GM21529 (cell line): ENCODE measurements at regions not wholly inside any gene's neighbourhood (a gene's known extent, or its start where the extent isn't known, plus 50 kb on each side); places are given as distances from the start of the nearest gene placed in this dataset.
A peak's percentile ranks its signal among the peaks of the same experiment; 100 is the strongest.

Experiments used
- ATAC-seq: cut with Tn5 transposase; IDR thresholded peaks from one replicate; pipeline ENCODE4 v1.9.1; 2021; ENCODE audit not compliant: unreplicated experiment

- ATAC-seq: no peak
These were observed 519.3 kb upstream of the CADM2 start for GRCh38 chr3:84439476-84439875.

GRCh38 chr3:84440291-84440690, 518.5 kb upstream of the CADM2 start:
- ATAC-seq: no peak

DNA sequence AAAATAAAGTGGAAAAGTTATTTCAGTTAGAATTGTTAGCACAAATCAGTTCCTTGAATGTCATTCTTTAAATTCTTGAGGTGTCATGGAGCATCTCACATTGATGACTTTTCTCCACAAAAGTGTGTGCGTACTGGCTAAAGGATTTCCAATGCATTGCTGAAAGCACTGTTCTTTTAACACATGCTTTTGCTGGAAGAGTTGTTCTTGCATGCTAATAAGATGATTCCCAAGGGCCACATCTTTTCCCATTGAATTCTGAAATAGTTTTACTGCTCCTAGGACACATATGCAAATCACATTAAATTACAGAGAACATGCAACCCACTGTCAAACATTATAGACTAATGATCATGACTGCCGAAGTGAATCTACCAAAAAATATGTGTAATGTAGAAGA, 516.3 kb upstream of the CADM2 start:
- ATAC-seq: no peak

GRCh38 chr3:84444726-84445521, 513.9 kb upstream of the CADM2 start:
- no peak for ATAC-seq

- ATAC-seq: no peak
These were observed 471.5 kb upstream of the CADM2 start for GRCh38 chr3:84487296-84487695.

DNA sequence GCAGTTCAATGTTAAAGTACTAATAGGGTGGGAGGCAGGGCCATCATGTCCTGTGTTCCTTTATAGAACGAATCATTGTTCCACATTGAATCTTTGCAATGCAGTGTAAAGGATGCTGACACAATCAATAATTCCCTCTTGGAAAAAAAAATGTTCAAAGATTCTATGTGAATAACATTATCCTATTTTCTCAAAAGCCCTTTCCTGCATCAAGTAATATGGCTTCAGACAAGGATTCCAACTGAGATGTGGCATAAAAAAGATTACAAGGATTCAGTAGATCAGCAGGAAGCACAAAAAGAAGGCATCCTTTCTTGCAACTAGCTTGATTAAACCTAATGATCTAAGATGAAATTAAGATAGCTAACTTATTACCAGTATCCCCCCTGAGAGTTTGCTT, 454.0 kb upstream of the CADM2 start:
- no peak for ATAC-seq

GRCh38 chr3:84510007-84510406, 448.8 kb upstream of the CADM2 start:
- ATAC-seq: no peak

DNA sequence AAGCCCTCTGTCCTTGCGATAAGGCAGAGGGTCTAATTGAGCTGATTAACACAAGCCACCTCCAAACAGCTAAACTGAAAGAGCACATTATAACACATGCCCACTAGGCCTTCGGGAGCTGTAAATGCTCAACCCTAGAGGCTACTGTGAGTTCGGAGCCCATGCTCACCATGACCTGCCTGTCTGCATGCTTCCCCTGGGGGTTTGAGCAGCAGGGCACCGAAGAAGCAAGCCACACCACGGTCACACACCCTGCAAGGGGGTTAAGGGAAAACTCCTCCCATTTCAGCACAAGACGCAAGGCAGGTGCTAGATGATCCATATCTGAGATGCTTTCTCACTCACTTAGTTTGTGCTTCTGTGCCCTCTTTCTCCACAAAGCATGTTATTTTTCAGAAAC, 435.9 kb upstream of the CADM2 start:
- no peak for ATAC-seq

GRCh38 chr3:84536916-84537315, 421.9 kb upstream of the CADM2 start:
- no peak for ATAC-seq

DNA sequence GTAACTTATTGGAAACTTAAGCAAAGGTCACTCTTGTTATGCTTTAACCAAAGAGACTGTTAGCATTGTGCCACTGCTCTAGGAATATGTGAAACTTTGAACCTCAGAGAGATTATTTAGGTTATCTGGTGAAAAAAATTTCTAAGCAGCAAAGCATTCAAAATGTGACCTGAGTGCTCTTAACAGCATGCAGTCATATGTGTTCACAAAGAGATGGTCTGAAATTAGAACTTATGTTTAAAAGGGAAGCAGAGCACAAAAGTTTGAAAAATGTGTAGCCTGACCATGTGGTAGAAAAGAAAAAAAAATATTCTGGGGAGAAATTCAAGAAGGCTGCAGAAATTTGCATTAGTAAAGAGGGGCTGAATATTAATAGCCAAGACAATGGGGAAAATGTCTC, 420.2 kb upstream of the CADM2 start:
- no peak for ATAC-seq

GRCh38 chr3:84547207-84547606, 411.6 kb upstream of the CADM2 start:
- ATAC-seq: no peak

- ATAC-seq: peak; percentile 97
These were observed 410.5 kb upstream of the CADM2 start for GRCh38 chr3:84547971-84548970.

DNA sequence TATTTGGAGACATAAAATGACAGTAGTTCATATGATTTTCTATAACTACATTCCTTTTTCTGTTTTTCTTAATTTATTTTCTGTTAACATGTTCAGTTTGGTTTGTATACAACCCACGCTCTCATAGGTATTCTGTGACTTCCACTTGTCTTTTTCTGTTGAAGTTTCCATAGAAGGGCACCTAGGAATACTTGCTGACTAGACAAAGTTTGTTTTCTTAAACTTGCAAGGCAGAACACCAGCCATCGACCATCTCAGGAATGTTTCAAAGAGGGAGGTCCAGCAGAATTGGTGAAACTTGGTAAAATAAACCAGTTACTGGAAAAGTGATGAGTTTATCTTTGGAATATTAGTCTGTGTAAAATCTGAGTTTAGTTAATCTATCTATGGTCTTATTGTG, 403.2 kb upstream of the CADM2 start:
- no peak for ATAC-seq

DNA sequence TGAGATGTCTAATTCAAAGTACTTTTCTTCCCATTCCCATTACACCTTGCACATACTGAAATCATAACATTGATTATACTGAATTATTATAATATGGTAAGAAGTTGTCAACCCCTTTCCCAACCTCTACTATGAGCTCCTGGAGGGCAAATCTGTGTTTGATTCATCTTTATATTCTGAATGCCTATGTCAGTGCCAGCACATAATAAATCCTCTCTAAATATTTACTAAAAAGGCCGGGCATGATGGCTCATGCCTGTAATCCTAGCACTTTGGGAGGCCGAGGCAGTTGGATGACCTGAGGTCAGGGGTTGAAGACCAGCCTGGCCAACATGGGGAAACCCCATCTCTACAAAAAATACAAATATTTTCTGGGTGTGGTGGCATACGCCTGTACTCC, 392.5 kb upstream of the CADM2 start:
- no peak for ATAC-seq

GRCh38 chr3:84567796-84568195, 391.0 kb upstream of the CADM2 start:
- ATAC-seq: no peak

DNA sequence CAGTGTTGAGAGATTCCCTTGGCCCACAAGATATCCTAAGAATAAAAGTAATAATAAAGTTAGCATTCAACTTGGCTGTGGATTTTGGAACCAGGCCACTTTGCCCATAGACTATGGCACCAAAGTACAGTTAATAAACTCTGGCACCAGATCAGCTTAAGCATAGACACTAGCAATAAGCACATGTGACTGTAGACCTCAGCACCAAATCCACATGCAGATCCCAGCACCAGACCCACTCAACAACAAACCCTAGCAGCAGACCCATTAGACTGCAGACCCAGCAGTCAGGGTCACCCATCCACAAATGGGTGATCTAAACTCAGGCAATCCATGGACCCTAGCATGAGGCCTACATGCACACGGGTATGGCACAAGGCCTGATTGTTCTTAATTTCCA, 384.8 kb upstream of the CADM2 start:
- no peak for ATAC-seq

GRCh38 chr3:84586427-84586826, 372.4 kb upstream of the CADM2 start:
- no peak for ATAC-seq

DNA sequence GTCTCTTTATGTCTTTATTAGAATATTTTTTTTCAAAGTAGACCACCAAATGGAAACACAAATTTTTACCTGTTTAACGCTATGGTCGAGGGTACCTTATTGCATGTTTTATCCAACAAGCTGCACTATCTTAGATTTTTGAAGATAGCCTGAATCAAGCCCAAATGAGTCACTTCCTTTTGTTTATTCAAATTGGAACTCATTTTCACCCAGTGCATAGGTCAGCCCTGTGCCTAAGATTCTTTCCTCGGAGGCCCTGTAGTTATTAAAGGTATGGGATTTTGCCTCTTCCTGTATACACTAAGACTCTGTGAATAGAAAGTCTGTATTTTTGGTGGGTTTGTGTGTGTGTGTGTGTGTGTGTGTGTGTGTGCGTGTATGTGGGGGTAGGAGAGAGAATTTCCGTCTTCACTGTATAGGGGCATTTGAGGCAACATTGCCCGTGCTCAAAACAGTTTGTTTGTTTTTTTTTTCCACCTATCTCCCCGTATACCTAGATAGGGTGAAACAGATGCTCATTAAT, 358.0 kb upstream of the CADM2 start:
- ATAC-seq: no peak

DNA sequence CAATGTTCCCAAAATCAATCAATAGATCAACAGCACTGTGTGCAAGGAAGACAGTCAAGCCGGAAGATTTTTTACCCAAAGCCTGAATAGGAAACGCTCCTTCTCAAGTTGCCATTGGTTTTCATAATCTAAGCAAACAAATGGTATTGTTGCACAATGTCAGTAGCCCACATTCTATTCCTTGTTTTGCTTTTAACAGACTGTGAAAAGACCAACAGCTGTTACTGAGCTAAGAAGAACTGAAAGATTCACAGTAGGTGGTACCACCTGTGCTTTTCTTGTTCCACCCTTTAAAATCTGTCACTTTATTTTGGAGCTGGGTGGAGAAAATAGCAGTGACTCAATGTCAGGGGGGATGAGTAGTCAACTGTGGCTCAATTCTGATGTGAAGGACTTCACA, 357.5 kb upstream of the CADM2 start:
- ATAC-seq: no peak

DNA sequence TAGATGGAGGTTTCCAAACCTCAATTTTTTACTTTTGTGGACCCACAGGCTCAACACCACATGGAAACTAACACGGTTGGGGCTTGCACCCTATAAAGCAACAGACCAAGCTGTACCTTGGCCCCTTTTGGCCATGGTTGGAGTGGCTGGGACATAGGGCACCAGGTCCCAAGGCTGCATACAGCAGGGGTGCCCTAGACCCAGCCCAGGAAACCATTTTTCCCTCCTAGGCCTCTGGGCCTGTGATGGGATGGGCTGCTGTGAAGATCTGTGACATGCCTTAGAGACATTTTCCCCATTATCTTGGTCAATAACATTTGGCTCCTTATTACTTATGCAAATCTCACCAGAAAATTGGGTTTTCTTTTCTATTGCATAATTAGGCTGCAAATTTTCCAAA, 337.0 kb upstream of the CADM2 start:
- ATAC-seq: no peak

GRCh38 chr3:84634668-84635067, 324.1 kb upstream of the CADM2 start:
- ATAC-seq: no peak

DNA sequence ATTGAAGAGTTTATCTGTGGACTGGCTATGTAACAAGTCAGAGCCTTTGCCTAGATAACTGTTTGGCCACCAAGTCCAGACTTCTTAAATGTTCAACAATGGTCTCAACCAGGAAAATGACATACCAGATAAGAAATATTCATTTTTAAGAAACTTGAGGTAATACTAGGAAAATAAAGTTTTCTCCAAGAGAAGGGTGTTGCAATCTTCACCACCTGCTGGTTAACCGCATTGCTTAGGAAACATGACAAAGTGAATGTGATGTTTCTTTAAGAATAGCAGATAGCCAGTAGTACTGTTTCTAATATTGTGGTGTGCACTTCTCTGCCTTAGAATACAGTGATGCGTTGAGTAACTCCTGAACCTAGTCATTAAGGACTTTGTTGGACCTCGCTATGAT, 321.5 kb upstream of the CADM2 start:
- no peak for ATAC-seq
